ENCODE measurements at regions not wholly inside any gene's neighbourhood (a gene's known extent, or its start where the extent isn't known, plus 50 kb on each side); places are given as distances from the start of the nearest gene placed in this dataset.
"Not testable (repeated sequence)": the region's sequence is repeated elsewhere in the genome, so short reads cannot be mapped to it uniquely, and the experiment has no call there.

DNA sequence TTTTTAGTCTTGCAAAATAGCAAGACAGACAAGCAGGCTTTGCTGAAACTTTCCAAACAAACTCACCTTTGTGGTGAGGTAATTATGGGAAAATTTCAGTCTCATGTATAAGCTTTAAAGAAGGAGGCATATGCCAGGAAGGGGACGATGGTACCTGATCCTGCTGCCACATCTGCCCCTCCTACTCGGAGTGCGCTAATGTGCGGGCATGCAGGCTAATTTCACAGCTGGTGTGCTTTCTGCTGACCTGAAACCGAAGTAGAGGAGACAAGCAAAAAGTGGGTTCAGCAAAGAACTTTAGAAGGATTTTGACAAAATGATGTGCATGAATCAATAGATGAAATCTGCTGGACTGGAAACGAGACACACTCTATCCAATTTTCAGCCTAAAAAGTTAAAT, 117.1 kb upstream of the IRX4 start:
- intact Hi-C loops (cut with micrococcal nuclease), result no loop called here

DNA sequence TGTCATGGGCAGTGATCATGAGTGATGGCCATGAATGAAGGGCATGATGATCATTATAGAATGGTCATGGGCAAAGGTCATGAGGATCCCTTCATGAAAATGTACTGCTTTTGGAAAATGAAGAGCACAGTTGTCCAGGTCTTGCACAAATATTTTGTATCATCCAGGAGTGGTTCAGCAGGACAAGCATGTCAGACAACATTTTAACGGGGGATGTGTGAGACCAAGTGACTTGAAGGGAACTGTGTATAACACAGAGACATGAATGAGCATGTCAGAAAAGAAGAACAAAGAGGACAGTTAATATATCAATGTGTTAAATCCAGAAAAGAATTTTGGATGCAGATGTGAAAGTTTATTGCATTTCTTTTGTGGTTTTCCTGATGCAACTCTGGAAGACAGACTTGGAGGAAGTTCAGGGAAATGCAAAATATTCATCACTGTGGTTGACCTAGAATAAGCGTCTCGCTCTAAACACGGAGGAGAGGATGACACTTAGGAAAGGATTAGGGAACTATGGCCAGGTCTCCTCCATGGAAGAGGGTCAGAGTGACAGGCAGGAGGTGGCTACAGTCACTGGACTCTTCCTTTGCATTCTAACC, 116.1 kb upstream of the IRX4 start:
- intact Hi-C loops (cut with micrococcal nuclease), result no loop called here

DNA sequence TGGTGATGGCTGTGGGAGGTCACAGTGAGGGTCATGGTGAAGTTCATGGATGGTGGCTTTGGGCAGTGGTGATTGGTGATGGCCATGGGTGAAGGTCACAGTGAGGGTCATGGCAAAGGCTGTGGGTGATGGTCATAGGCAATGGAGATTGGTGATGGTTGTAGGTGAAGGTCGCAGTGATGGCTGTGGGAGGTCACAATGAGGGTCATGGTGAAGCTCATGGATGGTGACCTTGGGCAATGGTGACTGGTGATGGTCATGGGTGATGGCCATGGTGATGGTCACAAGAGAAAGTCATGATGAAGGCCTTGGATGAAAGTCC, 115.6 kb upstream of the IRX4 start:
- intact Hi-C loops (cut with micrococcal nuclease), result no loop called here

DNA sequence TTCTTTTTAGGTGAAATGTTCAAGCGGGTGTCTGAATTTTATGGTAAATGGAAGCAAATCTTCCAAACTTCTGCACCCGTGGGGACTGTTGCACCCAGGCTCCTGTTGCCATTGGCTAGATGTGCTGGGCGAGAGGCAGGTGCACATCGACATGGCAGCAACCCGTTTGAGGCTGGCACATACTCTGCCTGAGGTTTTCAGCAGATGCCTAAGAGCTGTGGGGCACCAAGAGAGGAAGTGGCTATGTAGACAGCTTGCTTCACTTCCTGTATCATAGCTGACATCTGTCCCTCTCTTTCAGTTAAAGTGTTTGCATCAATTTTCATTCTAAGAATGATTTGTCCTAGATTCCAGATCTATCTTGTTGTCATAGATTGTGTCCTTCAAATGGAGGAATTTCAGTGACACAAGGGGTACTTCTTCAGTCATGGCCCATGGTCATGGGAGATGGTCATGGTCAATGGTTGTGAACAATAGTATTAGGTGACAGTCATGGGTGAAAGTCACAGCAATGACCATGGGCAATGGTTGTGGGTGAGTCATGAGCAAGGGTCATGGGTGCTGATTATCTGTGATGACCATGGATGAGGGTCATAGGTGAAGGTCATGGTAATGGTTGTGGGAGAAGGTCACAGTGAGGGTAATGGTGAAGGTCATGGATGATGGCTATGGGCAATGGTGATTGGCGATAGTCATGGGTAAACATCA, 115.1 kb upstream of the IRX4 start:
- intact Hi-C loops (cut with micrococcal nuclease), result no loop called here

DNA sequence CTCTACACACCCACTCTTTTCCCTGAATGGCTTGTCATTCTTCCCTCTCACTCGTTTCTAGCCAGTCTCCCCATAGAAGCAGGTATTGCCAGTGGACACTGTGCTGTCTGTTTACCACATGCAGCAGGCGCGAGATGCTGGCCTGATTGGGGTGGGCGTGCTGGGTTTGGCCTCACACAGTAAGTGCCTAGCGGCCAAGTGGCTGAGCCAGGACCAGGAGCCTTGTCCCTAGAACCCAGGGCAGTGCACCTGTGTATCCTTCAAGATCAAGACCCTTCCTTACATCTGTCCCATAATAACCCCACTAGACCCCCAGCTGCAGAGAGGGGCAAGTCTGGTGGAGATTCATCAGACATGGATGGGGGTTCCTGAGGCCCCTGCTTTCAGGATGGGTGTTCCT, 112.8 kb upstream of the IRX4 start:
- intact Hi-C loops (cut with micrococcal nuclease), result no loop called here

DNA sequence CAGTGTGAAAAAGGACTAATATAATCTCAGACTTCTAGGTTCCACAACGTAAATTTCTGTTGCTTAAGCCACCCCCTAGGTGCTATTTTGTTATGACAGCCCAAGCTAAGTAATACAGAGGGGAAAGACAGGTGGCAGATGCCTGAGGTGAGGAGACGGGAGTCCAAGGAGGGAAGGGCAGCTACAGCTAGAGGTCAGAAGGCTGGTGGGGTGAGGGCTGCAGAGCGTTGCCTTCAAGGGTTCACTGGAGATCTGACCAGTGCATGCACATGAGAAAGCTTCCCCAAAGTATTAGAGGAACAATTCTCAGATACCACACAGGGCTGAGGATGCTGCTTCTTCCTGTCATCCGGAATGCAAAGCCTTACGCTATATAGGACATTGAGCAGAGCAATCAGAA, 104.7 kb upstream of the IRX4 start:
- intact Hi-C loops (cut with micrococcal nuclease), result no loop called here

DNA sequence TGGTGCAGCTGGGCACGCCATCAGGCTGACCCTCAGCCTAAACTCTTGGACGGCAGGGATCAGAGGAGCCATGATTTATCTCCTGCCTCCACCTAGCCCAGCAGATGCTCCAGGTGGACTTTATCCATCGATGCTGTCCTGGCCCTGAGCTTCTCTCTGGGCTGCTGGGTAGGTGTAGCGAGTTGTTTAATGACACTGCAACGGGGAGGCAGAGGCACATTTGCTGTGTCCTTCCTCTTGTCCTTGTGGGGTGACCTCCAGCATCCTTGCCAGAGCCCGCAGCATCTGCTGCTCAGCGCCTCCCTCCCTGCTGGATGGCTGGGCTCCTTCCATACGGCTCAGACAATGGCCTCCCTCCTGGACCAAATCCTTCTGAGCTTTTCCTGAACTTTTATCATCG, 103.1 kb upstream of the IRX4 start:
- intact Hi-C loops (cut with micrococcal nuclease), result no loop called here

DNA sequence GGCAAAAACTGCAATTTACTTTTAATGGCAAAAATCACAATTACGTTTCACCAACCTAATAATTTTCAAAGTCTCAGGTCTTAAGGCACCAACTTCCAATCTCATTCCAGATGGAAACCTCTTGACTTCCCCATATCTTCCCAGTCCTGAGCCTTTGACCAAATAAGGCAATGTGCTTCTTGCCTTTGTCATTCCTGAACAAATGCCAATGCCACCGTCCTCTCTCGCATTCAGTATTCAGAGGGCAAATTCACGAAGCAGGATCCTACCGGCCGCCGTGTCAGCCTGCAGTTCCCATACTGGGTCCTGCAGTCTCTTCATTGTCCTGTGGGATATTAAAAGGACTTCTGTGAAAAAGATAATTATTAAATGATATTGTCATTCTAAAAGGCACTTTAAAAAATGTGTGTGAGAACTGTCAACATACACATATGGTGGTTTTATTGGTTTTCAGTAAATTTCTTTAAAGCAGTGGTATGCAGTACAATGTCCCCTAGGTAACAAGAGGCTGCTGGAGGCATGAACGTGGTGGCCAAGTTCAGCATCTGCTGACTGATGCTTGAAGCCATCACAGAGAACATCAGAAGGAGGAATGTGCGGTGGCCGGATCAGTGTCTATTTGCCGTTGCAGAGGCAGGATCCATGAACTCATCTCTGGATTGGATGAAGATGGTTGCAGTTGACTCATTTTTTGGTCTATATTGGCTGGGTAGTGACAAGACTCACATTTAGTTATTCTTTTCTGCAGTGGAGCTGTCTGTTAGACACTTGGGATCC, 101.4 kb upstream of the IRX4 start:
- intact Hi-C loops (cut with micrococcal nuclease), result no loop called here

DNA sequence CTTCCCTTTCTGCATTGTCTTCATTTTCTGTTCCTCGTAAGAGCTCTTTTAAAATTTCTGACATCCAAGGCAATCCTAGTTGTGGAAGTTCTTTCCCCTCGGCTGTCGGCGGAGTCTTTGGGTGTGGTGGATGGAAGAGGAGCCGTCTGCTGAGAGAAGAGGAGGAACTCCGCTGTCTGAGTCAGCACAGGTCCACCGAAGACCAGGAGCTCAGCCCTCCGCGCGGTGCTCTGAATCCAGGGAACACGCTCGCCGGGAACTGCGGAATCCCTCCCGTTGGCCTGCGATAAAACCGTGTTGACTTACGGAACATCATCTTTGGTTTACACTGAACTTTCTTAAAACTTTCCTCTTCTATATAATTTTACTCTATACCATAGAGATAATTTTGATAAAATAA, 100.7 kb upstream of the IRX4 start:
- intact Hi-C loops (cut with micrococcal nuclease), result no loop called here

DNA sequence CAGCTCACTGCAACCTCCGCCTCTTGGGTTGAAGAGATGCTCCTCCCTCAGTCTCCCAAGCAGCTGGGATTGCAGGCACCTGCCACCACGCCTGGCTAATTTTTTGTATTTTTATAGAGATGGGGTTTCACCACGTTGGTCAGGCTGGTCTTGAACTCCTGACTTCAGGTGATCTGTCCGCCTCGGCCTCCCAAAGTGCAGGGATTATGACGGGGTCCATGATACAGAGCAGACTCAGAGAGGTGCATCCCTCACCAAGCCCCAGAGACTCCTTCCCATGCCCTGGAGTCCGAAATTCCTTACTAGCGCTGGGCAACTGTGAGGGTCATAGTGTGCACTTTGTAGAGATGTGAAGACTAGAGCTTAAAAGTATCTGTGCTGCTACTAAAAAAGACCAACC, 99.8 kb upstream of the IRX4 start:
- intact Hi-C loops (cut with micrococcal nuclease), result not testable (repeated sequence)

DNA sequence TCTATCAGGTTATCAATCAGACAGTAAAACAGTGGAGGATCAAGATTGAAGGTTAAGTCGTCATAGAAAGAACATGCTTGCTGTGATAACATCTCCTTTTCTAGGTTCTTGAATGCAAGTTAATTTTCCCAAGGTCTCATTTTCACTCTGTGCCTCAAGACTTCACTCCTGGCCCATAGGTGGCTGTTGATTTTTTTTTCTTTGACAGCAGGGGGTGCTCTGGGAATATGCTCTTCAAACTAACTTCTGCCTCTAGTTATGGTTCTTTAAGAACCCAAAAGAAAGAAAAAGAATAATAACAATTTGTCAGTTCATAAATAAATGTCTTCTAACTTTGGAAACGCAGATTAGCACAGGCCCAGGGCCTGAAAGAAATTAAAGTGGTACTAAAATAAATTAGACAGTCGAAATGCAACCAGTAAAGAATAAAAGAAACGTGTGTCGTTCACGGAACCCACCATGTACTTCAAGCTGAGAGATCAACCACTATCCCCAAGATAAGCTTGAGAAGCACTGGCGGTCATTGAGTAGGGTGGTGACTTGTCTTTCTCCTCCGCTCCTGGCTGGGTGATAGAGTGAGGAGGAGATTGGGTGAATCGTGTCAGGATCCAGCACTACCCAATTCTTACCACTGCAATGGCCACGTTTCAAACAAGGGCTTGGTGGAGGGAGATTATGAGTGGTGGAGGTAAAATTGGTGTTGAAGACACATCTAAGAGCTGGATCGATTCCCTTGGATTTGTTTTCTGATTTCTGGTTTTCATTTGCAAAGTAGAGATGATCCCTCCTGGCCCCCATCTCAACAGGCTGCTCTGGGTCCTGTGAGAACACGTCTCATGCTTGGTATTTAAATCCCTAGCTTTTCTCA, 93.4 kb upstream of the IRX4 start:
- intact Hi-C loops (cut with micrococcal nuclease), result no loop called here

DNA sequence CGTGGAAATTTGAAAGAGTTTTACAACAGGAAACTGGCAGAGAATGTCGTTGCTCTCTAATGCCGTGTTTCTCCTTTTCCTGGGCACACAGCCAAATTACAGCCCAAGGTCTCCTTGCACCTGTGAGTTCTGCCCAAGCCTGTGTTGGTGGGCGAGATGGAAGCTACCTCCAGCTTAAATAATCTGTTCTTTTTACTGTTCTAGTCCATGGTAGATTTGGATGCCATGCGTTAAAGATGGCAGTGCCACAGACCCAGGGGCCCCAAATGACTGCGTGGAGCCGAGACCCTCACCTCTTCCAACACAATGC, 92.6 kb upstream of the IRX4 start:
- intact Hi-C loops (cut with micrococcal nuclease), result no loop called here

DNA sequence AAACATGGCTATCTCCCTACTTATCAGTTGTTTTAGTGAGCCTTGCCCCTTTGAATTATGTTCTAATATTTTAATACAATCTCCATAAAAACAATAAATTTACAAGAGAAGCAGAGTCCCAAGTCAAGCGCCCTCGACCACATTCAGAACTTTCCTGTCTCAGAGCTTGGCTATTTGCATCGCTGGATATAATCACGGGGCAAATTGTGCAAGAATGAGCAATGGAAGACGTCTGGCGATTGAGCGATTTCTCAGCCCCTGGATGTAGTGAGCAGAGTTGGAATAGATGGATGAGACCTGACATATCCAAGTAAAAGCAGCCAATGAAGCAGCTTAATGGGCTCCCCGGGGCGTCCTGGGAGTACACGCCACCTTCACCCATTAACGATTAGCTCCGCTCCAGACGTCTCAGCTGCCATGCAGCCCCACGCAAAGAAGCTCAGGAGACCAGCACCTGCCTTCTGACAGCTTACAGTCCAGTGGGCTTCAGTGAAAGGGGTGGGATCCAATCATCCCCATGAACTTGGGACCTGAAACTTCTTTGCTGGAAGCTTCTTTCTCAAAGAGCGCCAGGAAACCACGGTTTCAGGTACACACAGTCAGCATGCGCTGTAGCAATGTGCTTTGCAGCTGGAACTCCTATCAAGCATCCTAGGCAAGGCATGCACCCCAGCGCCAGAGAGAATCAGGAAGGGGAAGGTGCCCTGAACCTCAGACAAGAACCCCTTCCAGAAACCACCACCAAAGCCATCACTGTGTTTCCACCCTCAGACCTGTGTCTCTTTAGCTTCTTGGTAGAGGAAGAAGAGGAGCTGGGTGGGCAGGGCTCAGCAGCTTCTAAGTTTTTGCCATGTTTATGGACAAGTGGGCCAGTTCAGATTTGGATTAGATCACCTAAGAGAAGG, 92.0 kb upstream of the IRX4 start:
- intact Hi-C loops (cut with micrococcal nuclease), result no loop called here

DNA sequence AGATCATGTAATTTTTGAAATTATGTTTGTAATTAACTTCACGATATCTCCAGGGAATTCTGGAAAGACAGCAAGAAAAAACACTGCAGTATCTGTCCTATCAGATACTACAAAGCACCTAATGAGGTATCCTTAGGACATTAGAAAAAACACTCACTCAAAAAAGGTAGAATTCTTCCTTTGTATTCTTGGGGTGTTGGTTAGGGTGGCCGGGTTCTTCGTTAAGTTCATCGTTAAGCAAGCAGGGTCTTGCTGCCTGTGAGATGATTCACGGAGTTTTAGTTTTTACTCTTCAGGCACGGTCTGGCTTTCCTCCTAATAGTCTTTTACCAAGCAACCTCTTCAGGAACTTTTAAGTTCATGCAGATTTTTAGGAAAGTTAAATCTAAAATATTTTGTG, 91.4 kb upstream of the IRX4 start:
- intact Hi-C loops (cut with micrococcal nuclease), result no loop called here

DNA sequence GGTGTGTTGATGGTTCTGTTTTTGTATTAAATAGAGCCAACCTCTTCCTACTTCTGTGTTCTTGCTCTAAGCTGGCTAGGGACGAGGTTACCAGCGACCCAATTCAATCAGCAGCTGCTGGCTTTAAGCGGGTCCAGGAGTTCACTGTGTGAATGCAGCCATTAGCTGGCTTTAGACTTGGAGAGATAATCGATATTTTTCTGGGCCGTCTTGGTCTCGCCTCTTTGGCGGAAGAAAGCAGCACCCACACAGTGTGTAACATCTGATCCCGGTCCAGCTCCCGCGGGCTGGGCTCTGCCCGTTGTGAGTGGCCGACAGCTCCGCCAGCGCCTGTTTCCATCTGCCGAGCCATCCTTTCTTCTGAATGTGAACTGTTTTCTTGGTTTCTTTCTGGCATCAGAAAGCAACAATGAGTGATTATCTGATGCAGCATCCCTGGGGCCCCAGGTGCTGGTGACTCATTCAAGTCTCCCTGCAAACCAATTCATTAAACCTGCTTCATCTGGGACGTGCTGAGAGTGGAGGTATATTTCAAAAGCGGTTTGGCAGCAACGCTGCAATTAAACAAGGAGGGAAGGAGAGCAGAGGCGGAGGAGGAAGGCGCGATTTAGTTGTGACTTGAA, 90.8 kb upstream of the IRX4 start:
- intact Hi-C loops (cut with micrococcal nuclease), result no loop called here

DNA sequence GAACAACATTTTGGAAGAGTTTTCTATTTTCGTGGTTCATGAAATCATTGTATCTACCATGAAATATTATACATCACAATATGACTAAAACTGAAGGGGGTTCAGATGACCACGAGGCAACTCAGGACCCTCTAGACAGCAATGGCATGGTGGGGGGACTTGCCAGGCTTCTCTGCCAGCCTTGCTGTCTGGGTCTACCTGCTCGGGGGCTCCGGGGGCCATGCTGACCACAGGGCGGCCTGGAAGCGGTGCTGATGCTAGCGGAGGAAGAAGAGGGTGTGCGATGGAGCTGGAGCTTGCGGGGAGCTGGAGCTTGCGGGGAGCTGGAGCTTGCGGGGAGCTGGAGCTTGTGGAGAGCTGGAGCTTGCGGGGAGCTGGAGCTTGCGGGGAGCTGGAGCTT, 89.2 kb upstream of the IRX4 start:
- intact Hi-C loops (cut with micrococcal nuclease), result no loop called here

DNA sequence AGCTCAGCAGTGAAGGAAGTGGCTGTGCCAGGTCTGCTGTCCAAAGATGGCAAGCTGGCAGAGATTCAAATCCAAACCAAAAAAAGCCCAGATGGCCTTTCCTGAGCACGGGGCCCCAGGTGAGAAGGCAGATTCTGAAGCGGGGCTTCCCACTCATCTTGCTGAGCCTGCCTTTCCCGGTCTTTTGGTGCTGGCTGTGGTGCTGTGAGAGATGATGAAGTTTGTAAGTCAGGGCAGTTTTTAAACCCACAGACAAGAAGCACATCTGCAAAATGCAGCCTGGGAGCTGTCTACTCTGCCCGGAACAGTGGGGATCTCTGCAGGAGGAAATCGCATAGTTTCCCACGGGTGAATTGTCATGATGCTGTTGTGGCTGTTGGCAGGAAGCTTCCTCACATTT, 85.0 kb upstream of the IRX4 start:
- intact Hi-C loops (cut with micrococcal nuclease), result no loop called here

DNA sequence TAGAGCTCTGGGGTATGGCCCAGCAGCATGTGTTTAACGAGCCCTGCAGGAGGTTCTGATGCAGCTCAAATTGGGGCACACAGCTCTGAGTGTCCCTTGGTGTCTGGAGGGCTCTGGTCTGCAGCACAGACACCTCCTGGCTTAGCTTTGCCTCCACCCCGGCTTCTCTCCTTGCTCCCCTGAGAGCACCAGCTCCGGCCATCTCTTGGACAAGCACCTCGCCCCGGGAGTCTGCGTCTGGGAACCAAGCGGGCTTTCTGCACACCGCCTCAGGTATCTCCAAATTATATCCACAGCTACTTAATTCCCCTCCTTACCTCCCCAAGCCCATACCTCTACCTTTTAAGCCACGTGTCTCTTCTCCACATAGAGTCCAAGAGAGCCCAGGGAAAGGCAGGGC, 83.7 kb upstream of the IRX4 start:
- intact Hi-C loops (cut with micrococcal nuclease), result no loop called here

DNA sequence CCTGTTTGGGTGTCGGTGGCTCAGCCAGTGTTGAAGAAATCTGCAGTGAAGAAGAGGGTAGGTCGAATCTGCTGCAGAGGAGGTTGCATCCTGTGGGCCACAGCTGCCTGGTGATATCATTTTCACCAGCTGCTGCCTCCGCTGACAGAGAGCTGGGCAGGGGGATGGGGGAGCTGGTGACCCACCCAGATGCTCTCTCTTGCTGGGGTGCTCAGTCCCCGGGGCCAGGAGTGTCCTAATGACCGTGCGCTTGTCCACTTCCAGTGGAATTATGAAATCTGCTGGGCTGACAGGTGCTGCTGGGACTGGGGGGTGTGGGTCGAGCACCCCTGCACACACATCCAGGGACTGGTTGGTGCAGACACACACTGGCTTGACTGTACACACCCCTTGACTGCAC, 83.2 kb upstream of the IRX4 start:
- intact Hi-C loops (cut with micrococcal nuclease), result no loop called here

DNA sequence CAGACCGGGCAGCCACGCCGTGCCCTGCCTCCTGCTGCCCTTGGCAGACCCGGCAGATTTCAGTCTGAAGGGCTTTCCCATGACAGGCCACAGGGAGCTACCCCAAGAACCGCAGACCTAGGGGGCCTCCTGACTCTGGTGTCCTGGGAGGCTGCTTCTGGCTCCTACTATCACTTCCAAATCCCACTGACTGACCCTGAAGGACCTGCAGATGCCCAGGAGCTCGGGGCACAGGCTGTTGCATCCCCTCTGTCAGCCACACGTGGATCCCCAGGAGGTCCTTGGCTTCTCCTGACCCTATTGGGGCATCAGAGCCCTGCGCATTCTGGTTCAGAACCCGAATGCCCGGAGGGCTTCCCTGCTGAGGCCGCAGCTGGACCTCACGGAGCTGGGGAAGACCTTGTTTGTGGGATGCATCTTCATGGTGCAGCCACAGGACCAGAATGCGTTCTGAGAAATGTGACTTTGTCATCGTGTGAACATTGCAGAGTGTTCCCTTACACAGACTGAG, 81.3 kb upstream of the IRX4 start:
- intact Hi-C loops (cut with micrococcal nuclease), result no loop called here

DNA sequence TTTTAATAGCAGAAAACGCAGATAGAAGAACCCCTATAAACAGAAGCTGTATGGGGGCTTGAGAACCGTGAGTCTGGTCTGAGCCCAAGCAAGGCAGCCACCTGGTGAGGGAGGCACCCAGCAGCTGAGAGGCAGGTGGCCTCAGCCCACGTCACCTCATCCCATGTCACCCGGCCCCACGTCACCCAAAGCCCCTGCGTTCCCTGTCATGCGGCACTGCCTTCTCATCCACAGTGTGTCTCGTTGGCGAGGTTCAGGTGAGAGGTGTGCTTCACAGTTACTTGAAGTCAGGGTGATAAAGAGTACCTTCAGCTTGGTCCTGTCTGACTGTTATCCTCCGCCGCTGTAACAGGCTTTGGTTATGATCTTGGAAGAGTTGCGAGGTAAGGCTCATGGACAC, 80.6 kb upstream of the IRX4 start:
- intact Hi-C loops (cut with micrococcal nuclease), result no loop called here
